ENCODE measurements at regions not wholly inside any gene's neighbourhood (a gene's known extent, or its start where the extent isn't known, plus 50 kb on each side); places are given as distances from the start of the nearest gene placed in this dataset.
"Not testable (repeated sequence)": the region's sequence is repeated elsewhere in the genome, so short reads cannot be mapped to it uniquely, and the experiment has no call there.

- no peak for DNase-seq
These were observed 191.9 kb downstream of the C7orf25 start for GRCh38 chr7:42720012-42720411.

DNA sequence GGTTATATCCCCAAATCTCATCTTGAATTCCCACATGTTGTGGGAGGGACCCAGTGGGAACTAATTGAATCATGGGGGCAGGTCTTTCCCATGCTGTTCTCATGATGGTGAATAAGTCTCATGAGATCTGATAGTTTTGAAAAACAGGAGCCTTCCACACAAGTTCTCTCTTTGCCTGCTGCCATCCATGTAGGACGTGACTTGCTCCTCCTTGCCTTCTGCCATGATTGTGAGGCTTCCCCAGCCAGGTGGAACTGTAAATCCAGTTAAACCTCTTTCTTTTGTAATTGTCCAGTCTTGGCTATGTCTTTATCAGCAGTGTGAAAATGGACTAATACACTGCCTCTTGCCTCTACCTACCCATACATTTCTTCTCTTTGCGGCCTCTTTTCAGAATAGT, 193.4 kb downstream of the C7orf25 start:
- not testable (repeated sequence) for DNase-seq

DNA sequence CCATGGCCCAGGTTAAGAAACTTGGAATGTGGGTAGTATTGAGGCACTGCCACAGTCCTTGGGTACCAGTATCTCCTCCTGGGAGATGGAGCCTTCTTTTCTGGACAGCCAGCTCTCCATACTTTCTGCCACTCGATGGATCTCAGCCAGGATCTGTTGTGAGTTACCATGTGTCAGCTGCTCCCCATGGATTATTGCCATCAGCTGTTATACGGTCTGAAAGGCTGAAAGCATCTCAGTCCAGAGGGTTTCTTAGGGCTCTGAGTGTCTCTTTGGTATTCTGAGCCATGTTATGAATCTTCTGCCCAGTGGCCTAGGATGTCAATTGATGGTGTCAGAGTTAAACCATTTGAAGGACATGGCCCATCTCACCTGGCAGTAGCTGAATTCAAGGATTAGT, 197.5 kb downstream of the C7orf25 start:
- peak; percentile 60 for DNase-seq

- DNase-seq, result no peak
These were observed 202.6 kb downstream of the C7orf25 start for GRCh38 chr7:42709284-42709683.

- no peak for DNase-seq
These were observed 207.2 kb downstream of the C7orf25 start for GRCh38 chr7:42704710-42705109.

- DNase-seq, result no peak
These were observed 209.2 kb downstream of the C7orf25 start for GRCh38 chr7:42702647-42703046.

- no peak for DNase-seq
These were observed 211.2 kb downstream of the C7orf25 start for GRCh38 chr7:42700406-42701327.

DNA sequence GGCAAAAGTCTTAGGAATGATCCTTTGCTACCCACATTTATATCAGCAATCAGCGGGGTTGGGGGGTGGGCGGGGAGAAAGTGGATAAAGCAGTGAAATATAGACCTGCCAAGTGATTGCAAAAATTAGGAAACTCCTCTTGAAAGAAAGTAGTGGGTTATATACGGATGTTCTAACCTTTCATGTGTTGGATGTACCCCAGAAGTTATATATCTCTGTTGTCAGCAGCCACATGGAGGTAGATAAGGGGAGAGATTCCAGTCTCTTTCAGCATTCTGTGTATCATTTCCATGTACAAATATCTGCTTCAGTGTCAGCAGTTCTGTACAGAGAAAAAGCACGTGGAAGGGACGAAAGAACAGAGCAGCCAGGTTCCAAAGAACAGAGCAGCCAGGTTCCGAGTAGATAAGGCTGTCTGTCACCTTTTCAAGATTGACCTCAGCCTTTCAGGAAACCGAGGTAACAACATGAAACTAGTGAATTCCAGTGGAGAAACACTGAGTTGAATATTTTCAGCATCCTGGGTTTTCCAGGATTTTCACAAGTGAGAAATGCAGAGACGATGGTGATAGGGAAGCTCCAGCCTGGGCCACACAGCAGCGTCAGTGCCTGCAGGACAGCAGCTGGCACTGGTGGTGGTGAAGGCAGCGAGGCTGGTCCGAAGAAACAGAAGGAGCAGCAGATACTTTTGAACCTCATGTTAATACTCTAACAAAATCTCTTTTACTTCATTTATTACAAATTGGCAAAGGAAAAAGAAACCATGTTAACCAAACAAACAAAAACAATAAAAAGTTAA, 212.3 kb downstream of the C7orf25 start:
- no peak for DNase-seq

GRCh38 chr7:42698600-42699374, 213.1 kb downstream of the C7orf25 start:
- no peak for DNase-seq

DNA sequence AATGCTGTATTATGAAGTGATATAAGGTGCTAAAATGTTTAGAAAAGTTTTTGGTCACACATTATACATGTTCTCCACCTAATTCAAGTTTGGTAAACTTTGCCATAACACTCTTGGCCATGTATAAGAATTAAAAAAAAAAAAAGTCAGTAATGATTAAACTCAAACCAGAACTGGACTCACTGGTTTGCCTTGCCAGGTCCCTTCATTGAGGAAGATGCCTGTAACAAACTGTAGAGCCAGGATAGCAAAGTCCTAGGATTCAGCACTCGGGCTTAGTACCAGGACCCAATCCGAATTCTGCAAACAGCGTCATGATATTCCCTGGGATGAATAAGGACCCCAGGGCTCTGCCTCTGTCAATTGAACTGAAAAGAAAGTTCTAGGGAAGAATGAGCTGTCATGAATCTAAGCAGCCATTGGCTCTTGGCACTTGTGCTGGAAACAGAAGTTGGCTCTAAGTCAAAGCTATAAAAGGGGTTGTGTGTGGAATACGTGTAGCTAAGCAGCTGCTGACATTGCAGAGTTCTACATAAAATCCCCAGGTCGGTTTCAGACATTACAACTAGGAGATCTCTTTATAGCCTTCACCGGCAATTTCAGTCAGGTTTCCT, 216.9 kb downstream of the C7orf25 start:
- peak; percentile 88 for DNase-seq

DNA sequence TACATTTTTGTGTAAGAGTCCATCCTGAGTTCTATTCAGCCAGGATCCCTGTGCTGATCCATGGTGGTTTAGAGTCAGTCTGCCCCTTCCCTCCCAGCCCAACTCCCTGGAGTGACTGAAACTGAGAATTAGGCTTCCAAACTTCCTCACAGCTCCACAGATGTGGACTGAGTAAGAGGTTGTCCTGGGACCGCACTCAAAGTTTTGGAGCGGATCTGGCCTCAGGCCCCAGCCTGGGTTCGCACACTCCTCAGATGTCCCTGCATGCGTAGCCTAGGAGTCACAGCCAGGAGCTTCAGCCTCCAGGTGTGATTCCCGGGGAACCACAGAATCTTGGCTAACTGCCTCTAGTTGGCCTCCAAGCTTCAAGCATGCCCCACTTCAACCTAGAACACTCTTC, 218.1 kb downstream of the C7orf25 start:
- DNase-seq, result no peak

DNA sequence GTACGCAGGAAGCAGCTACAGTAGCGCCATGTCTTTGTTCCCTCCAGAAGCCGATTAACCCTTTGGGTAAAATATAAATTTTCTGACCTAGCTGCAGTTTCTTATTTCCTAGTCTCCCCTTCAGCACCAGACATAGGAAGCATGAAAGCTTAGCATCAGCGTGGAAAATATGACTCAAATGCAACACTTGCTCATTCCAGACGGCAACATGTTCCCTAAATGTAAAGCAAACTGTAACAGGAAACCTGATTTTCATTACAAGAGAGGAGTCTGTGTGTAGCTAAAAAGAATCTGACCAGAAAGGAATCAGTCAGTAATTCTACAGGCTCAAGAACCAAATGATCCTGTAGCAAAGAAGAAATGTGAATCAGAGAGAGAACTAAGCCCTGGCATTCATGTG, 219.2 kb downstream of the C7orf25 start:
- DNase-seq, result no peak

DNA sequence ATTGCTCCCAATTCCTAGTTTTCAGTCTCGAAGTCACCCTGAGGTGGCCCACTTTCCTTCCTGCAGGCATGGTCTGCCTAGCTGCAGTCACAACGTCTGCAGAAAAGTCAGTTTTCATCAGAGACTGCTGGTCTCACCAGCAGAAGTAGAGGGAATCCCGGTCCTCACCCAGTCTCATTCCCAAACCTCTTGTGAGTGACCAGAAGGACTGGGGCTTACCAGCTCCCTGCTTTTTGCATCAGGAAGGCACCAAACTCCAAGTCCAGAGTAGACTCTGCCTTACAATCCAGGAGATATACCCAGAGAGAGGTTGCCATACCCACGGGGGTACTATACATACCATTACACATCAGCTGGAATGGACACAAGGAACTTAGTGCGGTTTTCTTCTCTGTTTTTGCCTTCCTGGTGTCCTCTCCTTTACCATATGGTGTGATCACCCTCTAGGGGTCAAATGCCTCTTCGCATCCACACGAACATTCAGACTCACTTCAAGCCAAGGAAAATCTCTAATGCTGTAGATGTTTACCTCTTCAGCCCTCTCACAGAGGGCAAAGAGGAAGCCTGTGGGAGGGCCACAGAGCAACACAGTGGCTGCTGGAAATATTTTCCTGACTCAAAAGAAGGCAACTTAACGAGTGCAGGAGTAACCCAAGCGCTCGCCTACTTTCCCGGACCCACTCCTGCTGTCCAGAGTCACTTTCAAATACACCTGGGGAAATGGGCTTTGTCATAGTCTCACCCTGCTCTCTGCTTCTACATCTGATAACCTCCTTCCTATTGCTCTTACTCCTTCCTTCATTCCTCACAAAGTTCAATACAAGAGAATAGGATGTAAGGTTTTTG, 220.9 kb downstream of the C7orf25 start:
- peak; percentile 60 for DNase-seq

GRCh38 chr7:42689626-42690025, 222.2 kb downstream of the C7orf25 start:
- DNase-seq, result no peak

- DNase-seq, result no peak
These were observed 223.9 kb downstream of the C7orf25 start for GRCh38 chr7:42688056-42688371.

DNA sequence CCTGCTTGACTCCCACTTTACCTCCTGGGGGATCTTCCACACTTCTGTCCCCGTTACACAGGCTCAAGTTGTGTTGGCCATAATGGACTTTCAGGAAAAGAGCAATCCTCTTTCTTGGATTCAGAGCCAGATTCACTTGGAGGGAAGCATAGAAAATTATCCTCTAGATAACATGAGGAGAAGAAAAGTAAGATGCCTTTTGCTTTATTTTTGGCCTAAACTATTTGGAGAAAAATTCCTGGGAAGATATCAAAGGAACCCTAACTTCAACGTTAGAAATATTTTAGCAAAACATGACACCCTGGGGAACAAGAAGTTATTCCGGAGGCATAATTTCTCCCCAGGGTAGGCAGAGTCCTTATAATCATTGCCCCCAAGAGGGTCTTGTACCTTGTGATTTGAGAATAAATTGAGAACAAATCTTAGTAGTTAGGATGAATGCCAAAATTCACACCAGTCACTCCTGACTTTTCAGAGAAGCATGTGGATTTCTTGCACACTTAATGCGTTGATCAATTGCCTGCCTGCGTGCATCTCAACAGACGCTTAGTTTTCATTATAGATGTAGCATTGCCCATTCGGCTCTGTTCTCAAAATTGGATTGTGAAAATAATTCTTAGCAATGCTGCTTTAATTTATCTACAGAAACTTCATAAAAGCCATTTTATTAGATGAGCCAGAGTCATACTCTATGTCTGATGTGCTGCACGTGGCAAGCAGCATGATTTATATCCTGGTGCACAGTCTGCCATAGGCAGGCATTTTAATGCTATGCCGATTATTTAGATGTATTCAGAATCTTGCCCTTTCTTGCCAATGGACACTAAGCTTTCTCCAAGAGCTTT, 224.4 kb downstream of the C7orf25 start:
- DNase-seq, result no peak

- DNase-seq, result no peak
These were observed 225.2 kb downstream of the C7orf25 start for GRCh38 chr7:42686594-42687156.

DNA sequence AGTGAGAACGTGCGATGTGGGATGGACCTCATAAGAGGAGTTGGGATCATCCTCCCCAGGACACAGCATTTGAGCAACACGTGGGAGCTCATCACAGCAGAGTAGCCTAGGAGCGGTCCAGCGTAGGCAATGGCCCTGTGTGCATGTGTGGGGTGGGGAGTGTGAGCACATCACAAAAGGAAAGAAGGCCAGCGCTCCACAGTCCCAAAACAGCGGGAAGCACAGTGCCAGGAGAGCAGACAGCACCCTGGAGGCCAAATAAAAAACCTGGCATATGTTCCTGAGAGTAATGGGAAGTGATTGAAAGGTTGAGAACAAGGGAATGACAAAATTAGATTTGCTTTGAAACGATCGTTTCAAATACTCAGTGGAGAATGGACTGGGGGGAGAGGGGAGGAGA, 226.0 kb downstream of the C7orf25 start:
- DNase-seq, result no peak

- peak; percentile 77 for DNase-seq
These were observed 233.8 kb downstream of the C7orf25 start for GRCh38 chr7:42677751-42678699.
